Adrenal gland (tissue), 9 donors: ENCODE measurements at regions not wholly inside any gene's neighbourhood (a gene's known extent, or its start where the extent isn't known, plus 50 kb on each side); places are given as distances from the start of the nearest gene placed in this dataset.

Experiments used
- DNase-seq, 7 donors: peaks; one replicate each; pipeline ENCODE4 v3.0.0-alpha.2; 2019 to 2020
- H3K27ac ChIP-seq, 5 donors: fragments of 200-600 bp; sonication (generic) in 4 of 5; 1 replicate in 3 of 5; 2 replicates in 2 of 5; pipeline versions ENCODE4 v1.5.1 to v1.8.0; 2016 to 2020; ENCODE audit warnings: mild to moderate bottlenecking in 1 of 5
- H3K27me3 ChIP-seq: fragments of 200-600 bp; 2 replicates; pipeline ENCODE4 v1.8.0; 2021
- H3K36me3 ChIP-seq, 2 donors: fragments of 200-600 bp; replicated peaks in 1 of 2; 1 replicate in 1 of 2; 2 replicates in 1 of 2; pipeline versions ENCODE4 v1.5.1 to v1.8.0; 2018 to 2022
- H3K4me1 ChIP-seq, 2 donors: fragments of 200-600 bp; replicated peaks in 1 of 2; 1 replicate in 1 of 2; 2 replicates in 1 of 2; pipeline versions ENCODE4 v1.5.1 to v1.8.0; 2018 to 2021
- H3K4me3 ChIP-seq, 4 donors: fragments of 200-600 bp; sonication (generic) in 3 of 4; one replicate each; pipeline ENCODE4 v1.5.1; 2016 to 2018
- H3K9me3 ChIP-seq, 3 donors: fragments of 200-600 bp; sonication (generic) in 1 of 3; replicated peaks in 1 of 3; 1 replicate in 2 of 3; 2 replicates in 1 of 3; pipeline versions ENCODE4 v1.5.1 to v1.8.0; 2016 to 2021
- POLR2A ChIP-seq, 2 donors: fragments of 450-650 bp; IDR thresholded peaks; one replicate each; pipeline ENCODE4 v1.6.1; 2017; ENCODE audit warnings: antibody characterized with exemption in 2 of 2, mild to moderate bottlenecking in 2 of 2, moderate library complexity in 1 of 2
- WGBS, 4 donors: extraction: QIAGEN DNeasy Blood & Tissue Kit in 2 of 4; methylation state at CpG; one replicate each; pipeline versions ENCODE4 v1.1.5 to v1.1.7; 2013 to 2017; 5-methylcytosine and 5-hydroxymethylcytosine counted together
- intact Hi-C, 2 donors: fragments of 100-400 bp; cut with DNase I; formaldehyde crosslinking; loops; one replicate each; pipeline versions ENCODE4 v1.14.1 to v1.15.0; 2022 to 2023
- TF ChIP-seq, protein P1 (sequence below), 6 experiments: fragments of 450-650 bp in 4 of 6; fragments of 200-600 bp in 2 of 6; sonication (generic) in 1 of 6; IDR thresholded peaks; 1 replicate in 5 of 6; 2 replicates in 1 of 6; pipeline versions ENCODE4 v1.5.1 to v1.8.0; 2016 to 2021; ENCODE audit warnings: antibody characterized with exemption in 6 of 6, mild to moderate bottlenecking in 2 of 6, moderate library complexity in 1 of 6
- donor health status: healthy with polysubstance abuse.
- donor health status: Bipolar disorder and iron deficiency.
- donor health status: DM: yes; HTN: yes; CAD: no.
- donor health status: DM: no; HTN: no; CAD: no.
- donor health status: DM: no; HTN: no; CAD: no.

DNA sequence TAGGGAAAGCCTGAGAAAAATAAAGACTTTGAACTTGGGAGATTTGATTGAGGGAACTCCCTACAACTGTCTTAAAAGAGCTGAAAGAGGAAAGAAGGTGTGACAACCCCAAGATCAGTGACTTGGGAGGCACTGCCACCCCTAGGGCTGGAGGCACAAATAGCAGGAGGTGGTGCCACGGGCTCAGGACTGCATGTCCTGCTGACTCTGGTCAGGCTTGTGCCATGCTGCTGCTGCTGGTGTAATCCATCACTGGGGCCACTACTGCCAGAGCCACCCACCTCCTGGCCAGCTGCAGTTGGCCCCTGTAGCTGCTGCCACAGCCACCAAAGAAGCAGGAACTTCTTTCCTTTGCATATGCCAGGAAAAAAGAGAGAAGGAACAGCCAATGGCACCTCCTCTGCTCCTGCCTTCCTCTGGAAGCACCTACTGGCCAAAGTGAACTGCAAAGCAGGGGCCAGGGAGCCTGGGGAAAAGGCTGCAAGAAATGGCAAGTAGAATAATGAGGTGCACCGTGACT lies 730.3 kb downstream of the PTPRU start:
- intact Hi-C loops, result no loop called here
- no peaks in the 10 kb centered on the region for H3K27me3 ChIP-seq
- H3K4me1 ChIP-seq, result no peaks in the 10 kb centered on the region

DNA sequence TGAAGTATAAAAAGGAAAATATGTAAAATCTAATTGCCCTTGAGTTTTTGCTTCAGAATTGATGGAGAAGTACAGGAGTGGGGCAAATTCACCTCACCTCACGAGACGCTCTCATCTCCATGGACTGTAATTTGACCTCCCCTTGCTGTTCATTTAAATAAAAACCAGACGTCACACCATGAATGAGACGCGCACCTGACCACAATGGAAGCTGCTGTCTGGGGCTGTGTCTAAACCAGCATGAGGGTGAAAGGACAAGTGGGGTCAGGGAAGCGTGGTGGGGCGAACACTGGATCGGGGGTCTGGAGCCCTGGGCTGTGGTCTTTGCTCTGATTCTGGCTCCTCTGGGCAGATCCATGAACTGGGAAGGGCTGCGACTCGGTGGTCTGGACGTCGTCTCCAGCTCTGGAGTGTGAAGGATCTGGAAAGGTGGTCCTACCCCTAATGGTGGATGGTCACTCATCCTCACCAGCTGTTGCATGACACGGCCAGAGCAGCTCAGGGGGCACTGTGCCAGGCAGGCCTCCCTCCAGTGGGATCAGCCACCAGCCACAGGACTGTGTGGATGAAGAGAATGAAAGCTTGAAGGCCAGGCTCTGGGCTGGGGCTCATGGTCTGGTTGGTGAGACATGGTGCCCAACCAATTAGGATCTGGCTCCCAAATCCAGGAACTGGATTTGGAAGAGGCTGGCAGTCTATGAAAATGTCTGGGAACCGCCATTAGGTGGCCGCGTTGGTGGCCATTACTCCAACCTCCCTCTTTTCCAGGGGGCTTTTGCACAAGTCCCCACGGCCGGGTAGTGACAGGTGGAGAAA lies 728.6 kb downstream of the PTPRU start:
- Histone ChIP-seq H3K4me1 (no peaks in the 10 kb centered on the region), H3K9me3 (no peaks in the 10 kb centered on the region), H3K36me3 (no peaks in the 10 kb centered on the region), H3K27ac (no peak overlapping the region), H3K27me3 (no peaks in the 10 kb centered on the region), H3K4me3 (no peak overlapping the region)
- intact Hi-C loops, result no loop called here
- TF ChIP-seq POLR2A (IDR thresholded peaks at IDR 0.05), result no peak
- TF ChIP-seq, protein P1, sequence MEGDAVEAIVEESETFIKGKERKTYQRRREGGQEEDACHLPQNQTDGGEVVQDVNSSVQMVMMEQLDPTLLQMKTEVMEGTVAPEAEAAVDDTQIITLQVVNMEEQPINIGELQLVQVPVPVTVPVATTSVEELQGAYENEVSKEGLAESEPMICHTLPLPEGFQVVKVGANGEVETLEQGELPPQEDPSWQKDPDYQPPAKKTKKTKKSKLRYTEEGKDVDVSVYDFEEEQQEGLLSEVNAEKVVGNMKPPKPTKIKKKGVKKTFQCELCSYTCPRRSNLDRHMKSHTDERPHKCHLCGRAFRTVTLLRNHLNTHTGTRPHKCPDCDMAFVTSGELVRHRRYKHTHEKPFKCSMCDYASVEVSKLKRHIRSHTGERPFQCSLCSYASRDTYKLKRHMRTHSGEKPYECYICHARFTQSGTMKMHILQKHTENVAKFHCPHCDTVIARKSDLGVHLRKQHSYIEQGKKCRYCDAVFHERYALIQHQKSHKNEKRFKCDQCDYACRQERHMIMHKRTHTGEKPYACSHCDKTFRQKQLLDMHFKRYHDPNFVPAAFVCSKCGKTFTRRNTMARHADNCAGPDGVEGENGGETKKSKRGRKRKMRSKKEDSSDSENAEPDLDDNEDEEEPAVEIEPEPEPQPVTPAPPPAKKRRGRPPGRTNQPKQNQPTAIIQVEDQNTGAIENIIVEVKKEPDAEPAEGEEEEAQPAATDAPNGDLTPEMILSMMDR (IDR thresholded peaks at IDR 0.05), result no peak
- DNase-seq, result peak in 1 of 7 donors; percentile 40
- WGBS, 4 donors, result 74 to 82% (median 81%) methylated on average over 16 to 18 of the region's 18 CpGs

More for the DNA sequence above, 730.3 kb downstream of the PTPRU start:
- no peak for TF ChIP-seq POLR2A (IDR thresholded peaks at IDR 0.05)
- TF ChIP-seq, protein P1 (IDR thresholded peaks at IDR 0.05), result no peak
- Histone ChIP-seq H3K27ac (no peak overlapping the region), H3K36me3 (no peaks in the 10 kb centered on the region), H3K9me3 (no peaks in the 10 kb centered on the region), H3K4me3 (no peak overlapping the region)
- 47 to 60% (median 53%) methylated on average over 2 of the region's 2 CpGs for WGBS, 4 donors
- peak in 2 of 7 donors; percentile 12 to 43 for DNase-seq

DNA sequence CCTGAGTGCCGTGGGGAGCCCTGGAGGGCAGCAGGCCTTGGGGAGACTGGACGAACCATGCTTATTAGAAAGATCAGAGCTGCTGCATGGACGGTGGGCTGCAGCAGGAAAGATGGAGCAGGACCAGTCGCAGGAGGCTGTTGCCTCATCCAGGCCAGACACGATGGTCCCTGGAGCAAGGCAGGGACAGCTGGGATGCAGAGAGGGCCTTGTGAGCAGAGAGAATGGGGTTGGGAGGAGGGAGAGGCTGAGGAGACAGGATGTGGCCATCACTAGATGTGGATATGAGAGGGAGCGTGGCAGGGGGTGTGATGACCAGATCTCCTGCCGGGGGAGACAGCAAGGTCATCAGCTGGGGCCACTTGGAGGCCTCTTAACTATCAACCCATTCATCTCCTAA lies 727.6 kb downstream of the PTPRU start:
- DNase-seq, result peak in 1 of 7 donors; percentile 1
- intact Hi-C loops, result no loop called here
- no peak overlapping the region for H3K4me3 ChIP-seq
- H3K36me3 ChIP-seq, result no peaks in the 10 kb centered on the region
- no peak for TF ChIP-seq POLR2A (IDR thresholded peaks at IDR 0.05)
- TF ChIP-seq, protein P1 (IDR thresholded peaks at IDR 0.05), result no peak
- 67 to 81% (median 76%) methylated on average over 7 of the region's 7 CpGs for WGBS, 4 donors
- no peaks in the 10 kb centered on the region for H3K27me3 ChIP-seq
- H3K9me3 ChIP-seq, result no peaks in the 10 kb centered on the region
- no peak overlapping the region for H3K27ac ChIP-seq
- H3K4me1 ChIP-seq, result no peaks in the 10 kb centered on the region

DNA sequence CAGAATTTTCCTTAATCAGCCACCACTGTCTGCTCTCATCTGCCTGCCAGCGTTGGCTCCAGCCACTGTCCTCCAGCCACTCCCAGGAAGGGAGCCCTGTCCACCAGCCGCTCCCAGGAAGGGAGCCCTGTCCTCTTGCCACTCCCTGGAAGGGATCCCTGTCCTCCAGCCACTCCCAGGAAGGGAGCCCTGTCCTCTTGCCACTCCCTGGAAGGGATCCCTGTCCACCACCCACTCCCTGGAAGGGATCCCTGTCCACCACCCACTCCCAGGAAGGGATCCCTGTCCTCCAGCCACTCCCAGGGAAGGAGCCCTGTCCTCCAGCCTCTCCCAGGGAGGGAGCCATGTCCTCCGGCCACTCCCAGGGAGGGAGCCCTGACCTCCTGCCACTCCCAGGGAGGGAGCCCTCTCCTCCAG lies 726.5 kb downstream of the PTPRU start:
- H3K4me1 ChIP-seq, result no peaks in the 10 kb centered on the region
- no peaks in the 10 kb centered on the region for H3K27me3 ChIP-seq
- whole genome bisulfite sequencing, 4 donors, result 61 to 62% methylated on average over 3 of the region's 3 CpGs; no CpG with 5 or more reads in 2 of the 4 donors
- peak in 1 of 7 donors; percentile 17 for DNase-seq
- intact Hi-C loops, result no loop called here
- no peaks in the 10 kb centered on the region for H3K9me3 ChIP-seq
- no peaks in the 10 kb centered on the region for H3K36me3 ChIP-seq
- no peak for TF ChIP-seq POLR2A (IDR thresholded peaks at IDR 0.05)
- TF ChIP-seq, protein P1 (IDR thresholded peaks at IDR 0.05), result no peak
- no peak overlapping the region for H3K27ac ChIP-seq
- H3K4me3 ChIP-seq, result no peak overlapping the region
